HG03139 (cell line): ENCODE measurements at regions not wholly inside any gene's neighbourhood (a gene's known extent, or its start where the extent isn't known, plus 50 kb on each side); places are given as distances from the start of the nearest gene placed in this dataset.

Source experiments
- ATAC-seq: cut with Tn5 transposase; IDR thresholded peaks from one replicate; pipeline ENCODE4 v1.9.1; 2021; ENCODE audit not compliant: unreplicated experiment

DNA sequence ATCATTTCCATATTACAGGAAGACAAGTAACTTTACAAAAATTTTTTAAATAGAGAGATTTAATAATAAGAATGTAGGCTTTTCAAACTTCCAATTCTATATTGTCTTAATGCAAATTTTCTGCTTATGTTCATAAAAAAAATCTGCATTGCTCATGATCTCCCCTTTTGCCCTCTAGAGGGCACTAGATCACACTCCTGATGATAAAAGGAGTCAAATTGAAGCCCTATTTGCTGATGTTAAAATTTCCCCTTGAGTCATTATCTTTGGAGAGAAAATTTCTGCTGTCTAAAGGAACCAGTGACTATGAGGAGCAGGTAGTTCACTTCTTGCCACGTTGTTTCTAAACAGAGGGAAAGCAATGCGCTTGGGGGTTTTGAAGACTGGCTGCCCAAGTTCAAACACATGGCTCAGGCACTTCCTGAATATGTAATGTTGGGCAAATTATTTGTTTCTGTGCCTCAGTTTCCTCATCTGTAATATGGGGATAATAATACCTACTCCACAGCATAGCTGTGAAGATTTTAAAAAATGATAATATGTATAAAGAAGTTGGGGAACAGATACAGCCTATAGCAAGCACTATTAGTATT, 874.2 kb downstream of the TFAP2A start:
- ATAC-seq = no peak

DNA sequence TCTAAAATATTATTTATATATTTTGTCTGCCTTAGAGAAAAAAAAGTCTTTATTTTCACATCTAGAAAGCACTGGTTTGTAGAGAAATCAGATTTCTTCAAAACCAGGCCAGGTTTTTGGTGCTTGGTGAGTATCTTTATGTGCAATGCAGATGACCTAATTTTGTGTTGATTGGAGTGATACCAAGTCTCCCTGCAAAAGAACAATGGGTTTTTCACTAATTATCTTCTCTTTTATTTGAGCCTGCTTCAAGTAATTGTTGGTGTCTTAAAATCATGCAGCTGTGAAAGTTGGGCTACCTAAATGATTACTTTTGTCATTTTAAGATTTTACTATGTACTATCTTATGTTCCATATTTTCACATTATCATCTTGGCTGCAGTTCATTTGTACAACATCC, 874.7 kb downstream of the TFAP2A start:
- ATAC-seq = no peak

DNA sequence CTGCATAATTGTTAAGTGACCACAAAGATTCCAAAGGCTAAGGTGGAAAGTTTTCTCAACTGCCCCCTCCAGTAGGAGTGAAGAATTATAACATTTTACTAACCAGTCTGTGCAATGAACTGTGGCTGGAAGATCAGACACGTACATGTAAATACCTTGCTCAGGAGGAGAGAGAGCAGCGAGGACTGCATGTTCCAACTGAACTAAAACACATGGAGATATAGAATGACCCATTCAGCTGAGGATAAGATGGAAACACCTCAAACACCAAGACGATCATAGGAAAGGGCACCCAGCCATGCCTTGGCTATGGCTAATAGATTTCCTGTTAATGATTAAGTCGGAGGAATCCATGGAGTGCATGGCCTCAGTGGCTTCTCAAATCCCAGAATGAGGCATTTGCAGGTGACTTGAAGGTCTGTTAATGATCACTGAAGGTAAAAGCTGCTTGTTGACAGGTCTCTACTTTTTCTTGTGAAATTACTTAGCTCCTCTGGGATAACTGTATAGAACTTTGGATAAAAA, 875.6 kb downstream of the TFAP2A start:
- ATAC-seq = no peak

DNA sequence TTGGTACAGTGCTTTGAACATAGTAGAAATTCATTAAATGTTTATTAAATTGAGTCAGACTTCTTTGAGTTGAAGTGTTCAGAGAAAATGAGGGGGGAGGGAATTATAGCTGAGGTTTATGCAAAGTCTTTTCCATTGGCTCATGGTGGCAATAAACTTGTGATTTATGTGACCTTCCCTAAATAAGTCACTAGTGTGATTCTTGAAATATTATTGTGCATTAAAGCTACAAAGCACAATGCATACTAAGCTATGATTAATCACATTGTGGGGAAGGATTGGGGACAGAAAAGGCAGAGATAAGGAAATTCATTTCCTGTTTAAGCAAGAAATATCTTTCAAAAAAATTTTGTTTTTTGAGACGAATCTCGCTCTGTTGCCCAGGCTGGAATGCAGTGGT, 877.5 kb downstream of the TFAP2A start:
- ATAC-seq = no peak

DNA sequence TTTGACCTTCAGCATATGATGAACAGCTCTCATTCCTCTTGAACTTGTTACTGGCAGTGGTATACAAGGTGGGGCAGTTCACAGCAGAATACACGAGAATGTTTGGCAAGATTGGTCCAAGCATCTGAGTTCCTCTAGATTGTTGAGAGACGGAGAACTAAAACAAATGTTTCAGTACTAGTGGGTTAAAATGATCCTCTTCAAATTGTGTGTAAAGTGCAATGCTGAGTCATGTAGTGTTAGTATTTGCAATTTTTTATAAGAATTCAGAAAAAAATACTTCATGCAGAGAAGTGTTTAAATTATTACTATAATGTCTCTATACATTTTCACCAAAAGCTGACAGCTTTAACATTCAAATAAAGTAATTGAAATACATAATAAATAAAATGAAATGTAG, 879.8 kb downstream of the TFAP2A start:
- ATAC-seq = no peak

DNA sequence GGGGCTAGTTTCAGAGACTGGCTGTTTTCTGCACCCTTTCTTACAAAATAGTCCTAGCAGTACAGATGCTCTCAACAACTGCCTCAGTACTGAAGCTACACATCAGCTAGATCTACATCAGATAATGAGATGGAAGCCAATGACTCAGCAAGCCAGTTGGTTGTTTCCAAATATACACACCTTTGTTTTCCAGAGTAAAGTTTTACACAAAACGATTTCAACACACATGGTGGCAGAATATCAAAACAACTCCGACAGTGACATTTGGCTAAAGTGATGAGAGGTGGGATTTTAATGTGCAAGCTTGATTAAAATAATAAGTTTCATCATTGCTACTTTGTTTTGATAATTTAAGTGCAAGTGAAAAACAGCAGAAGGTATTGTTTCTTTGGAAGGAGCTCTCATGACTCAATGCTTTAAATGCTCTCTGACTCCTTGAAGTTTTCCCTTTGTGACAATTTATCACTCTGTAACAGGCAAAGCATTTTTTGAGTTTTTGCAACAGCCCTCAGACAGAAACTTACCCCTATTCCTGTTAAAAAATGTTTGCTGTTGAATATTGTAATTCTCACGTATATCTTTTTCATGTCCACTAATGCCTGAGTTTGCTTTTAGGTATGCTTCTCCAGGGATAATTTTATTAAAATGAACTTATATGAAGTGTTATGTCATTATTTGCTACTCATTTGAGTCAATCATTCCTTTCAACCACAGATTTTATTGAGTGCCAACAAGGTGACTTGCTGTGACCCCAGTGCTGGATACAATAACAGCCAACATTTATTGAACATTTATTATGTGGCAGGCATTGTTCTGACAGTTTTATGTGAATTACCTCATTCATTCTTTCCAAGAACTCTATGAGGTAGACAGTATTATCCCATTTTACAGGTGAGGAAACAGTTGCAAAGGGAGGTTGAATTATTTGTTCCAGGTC, 882.0 kb downstream of the TFAP2A start:
- ATAC-seq = no peak

DNA sequence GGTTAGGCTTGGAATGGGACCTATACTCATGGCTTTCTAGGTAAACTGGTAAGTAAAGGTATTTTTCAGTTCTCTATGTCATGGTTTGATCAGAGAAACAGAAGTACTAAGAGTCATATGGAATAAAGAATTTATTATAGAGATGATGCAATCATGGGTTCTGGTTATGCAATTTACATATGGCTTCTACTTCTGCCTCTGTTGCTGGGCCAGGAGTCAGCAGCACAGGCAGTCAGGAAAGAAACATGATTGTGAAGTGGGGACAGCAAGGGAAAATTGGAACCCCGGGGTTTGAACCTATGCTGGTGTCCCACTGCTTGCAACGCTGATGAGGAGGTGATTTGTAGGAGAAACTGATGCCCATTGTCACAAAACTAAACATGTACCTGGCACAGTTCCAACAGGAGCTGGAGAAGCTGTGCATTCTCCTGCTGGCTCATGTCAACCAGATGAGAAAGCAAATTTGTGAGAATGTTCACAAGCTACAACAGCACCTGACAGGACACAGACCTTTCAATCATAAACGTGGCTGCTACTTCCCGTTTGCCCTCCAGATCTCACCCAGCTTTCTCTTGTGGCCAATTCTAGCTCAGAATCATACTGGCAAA, 887.1 kb downstream of the TFAP2A start:
- ATAC-seq = no peak

DNA sequence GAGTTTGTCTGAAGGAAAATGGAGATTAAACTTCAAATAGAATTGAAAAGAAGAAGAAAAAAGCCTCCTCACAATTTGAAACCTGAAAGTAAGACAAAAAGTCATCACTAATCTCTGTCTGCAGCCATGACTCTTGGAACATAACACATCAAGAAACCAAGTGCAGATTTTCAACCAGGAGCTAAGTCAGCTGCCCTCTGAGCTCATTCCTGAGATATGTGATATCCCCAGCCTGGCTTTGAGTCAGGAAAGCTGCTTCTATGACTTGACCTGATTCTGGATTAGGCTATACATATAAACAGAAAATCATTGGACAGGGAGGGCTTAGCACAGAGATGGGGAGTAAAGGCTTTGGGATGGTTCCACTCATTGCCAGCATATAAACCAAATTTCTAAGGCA, 891.4 kb downstream of the TFAP2A start:
- ATAC-seq = no peak

DNA sequence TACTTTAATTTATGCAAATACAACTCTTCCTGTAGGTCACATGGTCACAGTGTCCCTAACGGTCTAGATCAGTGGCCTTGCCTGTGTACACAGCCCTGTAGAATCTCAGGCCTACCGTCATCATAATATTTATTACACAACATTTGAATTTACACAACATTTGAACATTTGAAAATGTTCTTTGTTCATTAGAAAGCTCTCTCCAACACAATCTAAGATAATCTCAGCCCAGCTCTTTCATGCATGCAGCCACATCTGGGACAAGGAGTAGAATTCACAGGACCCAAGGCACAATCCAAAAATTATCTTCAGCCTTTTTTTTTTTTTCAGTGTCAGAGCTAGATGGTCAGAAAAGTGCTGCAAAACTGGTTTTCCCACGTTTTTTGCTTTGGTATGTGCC, 892.8 kb downstream of the TFAP2A start:
- no peak for ATAC-seq

DNA sequence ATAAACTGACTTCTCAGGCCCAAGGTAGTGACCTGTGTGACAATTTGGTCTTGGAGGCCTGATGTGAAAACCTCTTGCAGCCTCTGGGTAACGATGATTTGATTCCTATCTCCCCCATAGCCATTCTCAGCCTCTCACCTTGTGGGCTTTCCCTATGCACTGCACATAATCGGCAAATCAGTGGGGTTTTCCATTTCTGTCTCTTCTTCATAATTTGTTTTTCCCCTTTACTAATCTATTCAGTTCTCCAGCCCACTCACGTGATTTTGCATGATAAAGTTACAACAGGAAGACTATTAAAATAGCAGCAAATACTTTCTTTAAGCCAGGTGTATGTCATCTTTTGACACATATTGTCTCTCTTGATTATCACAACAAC, 893.7 kb downstream of the TFAP2A start:
- no peak for ATAC-seq

DNA sequence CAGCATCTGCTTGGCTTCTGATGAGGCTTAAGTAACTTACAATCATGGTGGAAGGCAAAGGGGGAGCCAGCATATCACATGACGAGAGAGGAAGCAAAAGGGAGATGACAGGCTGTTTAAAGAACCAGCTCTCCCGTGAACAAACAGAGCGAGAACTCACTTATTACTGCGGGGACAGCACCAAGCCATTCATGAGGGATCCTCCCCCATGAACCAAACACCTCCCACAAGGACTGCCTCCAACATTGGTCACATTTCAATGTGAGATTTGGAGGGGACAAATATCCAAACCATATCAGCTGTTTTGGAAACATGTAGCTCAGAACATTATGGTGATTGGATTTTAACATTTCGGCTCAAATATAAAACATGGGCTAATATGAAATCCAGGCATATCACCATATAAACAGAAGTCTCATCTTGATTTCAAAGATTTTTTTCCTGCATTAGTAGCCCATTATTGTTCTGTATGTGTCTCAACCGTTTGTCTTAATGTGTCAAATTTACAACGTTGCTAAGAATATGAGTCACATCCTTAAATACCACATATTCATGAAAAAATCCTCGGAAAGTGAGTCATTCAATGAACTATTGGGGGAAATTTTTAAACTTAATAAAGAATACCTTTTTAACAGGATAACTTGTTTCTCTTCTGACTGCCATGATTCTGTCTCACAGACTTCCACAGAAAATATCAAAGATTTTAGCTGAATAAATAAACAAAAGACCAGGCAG, 894.3 kb downstream of the TFAP2A start:
- no peak for ATAC-seq

DNA sequence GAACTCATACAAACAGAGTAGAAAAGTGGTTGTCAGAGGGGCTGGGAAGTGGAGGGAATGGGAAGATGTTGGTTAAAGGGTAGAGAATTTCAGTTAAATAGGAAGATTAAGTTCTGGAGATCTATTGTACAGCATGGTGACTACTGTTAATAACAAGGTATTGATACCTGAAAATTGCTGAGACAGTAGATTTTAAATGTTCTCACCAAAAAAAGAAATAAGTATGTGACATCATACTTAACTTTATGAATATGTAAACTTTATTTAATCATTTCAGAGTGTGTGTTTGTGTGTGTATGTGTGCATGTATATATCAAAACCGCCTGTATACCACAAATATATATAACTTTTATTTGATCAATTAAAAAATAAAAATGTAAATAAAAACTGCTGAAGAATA, 896.4 kb downstream of the TFAP2A start:
- ATAC-seq = no peak

DNA sequence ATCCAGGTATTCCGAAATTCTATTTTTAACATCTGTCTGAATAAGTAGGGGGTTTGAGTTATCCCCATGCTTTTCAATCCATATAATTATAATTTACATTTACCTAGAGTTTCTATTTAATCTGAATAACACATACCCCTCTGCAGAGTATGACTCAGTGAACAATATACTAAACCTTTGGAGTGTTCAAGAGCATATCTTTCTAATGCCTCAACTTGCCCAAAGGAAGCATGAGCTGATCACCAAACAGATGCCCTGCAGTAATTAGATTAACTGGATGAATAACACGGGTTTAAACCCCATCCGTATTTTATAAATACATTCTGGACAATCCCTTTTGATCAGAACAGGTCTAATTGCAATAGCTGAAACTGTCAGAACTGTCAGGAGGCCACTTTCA, 897.1 kb downstream of the TFAP2A start:
- ATAC-seq = no peak

DNA sequence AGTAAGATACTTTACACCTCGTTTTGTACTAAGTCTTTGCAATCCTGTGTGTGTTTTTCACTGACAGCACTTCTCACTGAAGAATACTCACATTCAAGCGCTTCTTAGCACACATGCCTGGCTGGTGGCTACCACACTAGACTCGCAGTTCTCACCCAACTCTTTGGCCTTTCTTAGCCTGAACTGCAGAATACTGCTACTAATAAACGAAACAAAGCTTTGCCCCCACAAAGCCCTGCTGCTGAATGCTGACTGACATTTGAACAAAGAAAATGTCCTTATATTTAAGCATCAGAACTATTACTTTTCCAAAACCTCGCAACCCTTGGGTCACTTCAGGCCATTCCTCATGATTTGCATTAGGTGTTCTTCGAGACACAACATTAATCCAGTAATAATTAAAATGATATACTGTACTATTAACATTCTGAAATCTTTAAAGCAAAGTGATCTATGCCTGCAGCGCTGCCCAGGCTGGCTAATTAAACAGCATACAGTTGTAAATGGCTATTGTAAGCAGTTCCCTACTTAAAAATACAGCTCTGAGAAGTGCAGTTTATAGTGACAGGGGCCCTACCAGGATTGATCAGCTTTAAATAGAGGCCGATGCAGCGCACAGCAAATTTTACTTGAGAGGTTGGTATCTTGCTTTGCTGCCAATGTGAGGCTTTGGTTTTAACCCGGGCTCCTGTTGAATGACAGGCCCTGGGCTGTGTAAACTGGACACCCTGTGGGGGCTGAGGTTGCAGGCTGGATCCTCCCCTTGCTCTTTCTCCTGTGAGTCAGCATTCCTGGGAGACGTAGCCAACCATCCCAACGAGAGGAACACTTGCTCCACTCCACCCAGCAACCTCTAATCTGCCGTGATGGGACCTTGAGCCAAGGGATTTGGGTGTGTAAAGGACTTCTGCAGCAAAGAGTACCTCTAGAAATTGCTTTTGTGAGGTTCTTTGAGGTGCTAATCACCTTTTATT, 899.0 kb downstream of the TFAP2A start:
- ATAC-seq = no peak

DNA sequence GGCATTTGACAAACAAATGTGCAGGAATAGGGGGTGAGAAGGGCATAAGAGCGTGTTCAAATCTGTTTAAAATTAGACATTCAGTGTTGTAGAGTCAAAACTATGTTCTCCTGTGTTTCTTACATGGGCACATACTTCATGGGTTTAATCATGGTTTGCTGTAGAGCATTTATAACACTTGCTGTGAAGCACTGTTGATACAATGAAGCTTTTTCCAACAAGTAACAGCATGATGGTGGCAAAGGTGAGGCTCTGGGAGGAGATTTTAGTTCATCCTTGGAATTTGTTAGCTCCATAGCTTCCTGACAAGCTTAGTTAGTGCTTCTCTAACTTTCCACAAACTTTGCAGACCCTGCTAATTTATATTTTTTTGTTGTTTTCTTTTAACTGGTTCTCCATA, 900.7 kb downstream of the TFAP2A start:
- ATAC-seq = no peak

DNA sequence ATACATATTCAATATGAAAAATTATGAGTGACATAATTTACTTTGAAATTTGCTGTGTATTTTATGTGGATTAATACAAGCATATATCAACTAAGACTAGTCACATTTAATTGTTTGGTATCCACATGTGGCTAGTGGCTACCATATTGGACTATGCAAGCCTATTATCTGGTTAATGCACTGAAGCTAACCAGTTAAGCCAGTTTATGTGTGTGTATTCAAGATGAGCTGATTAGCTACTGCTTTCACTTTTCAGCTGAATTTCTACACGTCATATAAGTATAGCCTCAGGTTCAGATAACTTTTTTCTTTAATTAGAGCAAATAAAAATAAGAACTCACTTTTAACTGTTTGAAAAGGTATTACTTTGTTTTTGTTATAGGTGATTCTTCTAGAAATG, 903.7 kb downstream of the TFAP2A start:
- no peak for ATAC-seq

DNA sequence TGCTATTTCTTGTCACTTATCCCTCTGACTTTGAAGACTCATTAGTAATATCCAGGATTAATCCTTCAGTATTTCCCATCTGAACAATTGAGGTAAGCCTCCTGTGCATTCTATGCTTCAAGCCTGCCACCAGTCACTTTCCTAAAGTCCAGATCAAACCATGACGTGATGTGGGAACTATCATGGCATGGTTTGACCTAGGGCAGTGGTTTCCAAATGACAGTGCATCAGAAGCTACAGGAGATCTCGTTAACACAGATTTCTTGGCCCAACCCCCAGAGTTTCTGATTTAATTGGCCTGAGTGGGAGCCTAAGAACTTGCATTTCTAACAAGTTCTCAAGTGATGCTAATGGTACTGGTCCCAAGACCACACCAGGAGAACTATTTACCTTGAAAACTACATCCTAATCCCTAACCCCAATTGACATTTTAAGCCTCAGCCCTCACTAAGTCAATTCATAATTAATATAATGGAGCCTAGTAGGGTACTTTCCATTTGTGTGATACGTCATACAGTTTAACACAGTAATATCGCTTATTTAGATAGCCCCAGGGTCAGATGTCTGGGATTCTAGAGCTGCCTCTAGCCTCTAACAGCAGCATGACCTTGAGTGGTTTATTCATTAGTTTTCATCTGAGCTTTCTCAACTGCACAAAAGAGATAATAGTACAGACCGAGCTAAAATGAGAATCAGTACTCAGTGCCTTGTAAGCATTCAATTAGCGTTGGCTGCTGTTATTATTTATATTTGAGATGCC, 907.6 kb downstream of the TFAP2A start:
- ATAC-seq = no peak

DNA sequence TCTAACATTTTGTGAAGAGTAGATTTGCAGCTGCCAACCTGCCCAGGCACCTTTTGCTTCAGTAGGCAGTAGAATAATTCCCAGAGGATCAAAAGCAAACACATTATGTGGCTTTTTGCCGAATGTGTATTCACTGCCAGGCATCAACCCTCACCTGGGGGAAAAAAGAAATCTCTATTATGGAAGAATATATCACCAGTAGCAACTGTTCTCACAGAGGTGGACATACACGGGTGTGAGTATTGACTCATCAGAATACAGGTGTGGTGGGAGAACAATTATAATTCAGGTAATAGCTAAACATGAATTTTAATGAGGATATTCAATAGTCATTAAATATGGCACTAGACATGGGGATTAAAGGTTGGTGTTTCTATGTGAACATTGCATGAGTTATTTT, 910.7 kb downstream of the TFAP2A start:
- no peak for ATAC-seq

DNA sequence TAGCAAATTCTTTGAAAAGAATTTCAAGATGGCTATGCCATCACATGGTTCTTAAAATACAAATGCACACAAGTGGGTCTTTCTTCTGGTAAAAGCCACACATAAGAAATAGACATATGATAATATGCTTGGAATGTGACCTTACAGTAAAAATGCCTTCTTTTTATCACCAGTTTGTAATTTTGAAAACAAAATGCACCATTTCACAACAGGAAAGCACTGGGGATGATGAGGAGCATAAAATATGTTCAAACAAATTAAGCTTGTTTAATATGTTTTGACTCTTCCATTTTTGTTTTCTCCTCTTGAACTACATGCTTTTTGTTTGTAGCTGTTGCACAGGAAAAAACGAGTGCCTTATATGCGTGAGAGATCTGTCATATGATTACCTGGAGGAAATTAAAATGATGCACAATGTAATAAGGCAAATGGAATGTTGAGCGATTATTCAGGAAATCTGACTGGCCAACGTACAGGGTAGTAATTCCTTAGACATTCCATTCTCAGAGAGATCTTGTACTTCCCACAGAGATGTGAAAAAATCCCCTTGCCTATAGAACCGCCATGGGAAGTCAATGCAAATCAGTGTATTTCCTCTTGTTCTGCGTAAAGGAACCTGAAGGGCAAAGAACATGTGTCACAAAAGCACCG, 911.6 kb downstream of the TFAP2A start:
- ATAC-seq = no peak
